GM19452 (cell line): ENCODE measurements at regions not wholly inside any gene's neighbourhood (a gene's known extent, or its start where the extent isn't known, plus 50 kb on each side); places are given as distances from the start of the nearest gene placed in this dataset.
"Not testable (repeated sequence)": the region's sequence is repeated elsewhere in the genome, so short reads cannot be mapped to it uniquely, and the experiment has no call there.

Experiments used
- ATAC-seq: cut with Tn5 transposase; IDR thresholded peaks from one replicate; pipeline ENCODE4 v1.9.1; 2021; ENCODE audit not compliant: unreplicated experiment

DNA sequence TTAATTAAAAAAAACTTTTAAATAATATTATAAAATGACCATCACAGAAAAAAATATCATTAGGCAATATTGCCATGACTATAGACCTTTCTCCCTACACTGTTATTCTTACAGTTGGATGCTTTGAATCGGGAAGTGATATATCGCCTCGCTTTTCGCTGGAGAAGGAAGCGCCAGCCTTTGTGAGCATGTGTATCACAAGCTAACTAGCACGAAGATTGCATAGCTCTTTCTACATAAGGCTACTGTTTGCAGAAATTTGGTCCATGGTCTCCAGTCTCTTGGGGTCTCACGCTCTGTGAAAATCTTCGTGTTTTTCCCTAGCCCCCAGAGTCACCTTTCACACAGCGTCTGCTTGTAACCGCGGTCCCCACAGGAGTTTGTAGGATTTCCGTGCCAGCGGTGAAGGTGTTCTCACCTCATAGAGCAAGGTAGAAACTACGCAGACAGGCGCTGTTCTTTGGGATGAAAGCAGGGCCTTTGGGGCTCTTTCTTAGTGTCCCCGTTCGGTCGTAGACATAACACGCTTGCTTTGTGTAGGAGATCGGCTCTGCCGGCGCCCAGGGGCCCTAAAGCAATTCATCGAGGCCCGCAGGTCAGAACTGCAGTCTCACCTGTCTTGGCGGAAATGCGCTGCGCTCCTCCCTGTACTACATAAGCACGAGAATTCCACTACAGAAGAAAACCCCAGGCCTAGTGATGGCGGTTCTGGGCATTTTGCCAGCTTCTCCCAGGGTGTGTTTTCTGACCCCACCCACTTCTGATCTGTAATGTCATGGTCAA lies 214.5 kb upstream of the NOTCH2NLA start:
- not testable (repeated sequence) for ATAC-seq

DNA sequence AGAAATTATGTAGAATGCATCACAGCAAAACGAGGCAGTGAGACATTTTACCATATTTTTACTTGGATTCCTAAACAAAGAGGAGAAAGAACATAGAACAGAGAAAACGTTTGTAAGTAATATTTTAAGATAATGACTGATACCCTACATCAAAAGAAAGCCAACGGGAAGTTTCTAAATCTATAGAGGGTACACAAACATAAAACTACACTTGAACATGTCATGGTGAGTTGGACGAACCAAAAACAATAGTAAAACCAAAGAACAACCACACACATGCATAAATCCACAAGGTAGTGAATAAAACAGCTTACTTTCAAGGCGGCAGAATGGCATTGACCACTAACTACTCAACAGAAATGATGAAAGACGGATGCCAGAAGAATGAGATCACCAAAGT lies 209.7 kb upstream of the NOTCH2NLA start:
- ATAC-seq = not testable (repeated sequence)

DNA sequence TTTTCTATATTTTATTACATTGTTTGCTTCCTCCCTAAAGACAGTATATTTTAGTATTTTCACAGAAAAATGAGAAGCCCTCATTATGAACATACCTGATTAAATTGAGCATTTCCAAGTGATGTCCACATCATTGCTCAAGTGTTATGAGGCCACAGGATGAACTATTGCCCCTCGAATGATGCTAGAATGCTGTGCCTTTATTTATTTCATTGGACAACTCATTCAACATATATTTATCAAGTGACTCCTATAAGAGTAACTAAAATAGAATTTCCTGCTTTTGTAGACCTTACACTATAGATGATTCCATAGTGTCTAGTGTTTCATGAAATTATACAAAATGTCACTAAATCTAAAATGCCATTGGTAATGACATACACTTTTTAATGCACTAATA lies 187.8 kb upstream of the NOTCH2NLA start:
- ATAC-seq = not testable (repeated sequence)

DNA sequence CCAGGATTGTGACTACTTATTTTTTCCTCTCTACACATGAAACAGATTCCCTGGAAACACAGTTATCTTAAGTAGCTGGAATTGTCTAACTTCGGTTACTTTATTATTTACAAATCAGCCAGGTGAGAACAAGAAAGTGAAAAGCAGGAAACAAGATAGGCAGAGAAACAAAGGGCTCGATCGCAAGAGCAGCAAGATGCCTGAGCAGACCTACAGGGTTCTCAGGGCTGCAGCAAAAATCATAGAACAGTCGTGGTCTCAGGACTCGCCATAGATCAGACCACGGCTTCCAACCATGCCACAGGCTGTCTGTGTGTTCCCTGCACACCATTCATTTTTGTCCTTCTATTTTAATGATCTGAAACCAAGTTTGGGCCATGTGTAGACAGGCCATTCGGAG lies 186.2 kb upstream of the NOTCH2NLA start:
- not testable (repeated sequence) for ATAC-seq

DNA sequence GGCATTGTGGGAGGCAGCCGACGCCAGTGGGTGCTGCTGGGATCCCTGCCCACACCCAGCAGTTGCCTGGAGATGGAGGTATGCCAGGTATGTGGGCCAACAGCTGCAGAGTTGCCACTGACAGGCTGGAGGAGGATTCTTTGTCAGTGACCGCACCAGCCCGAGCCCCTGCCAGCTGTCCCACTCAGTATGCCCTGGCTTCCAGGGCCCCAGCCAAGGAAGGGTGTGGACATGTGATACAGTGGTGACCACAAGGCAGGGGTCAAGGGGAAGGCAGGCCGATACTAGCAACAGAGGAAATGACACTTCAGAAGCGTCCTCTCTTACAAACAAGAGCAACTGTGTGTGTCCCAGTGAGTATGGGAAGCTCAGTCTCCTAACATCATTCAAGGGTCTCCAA lies 185.1 kb upstream of the NOTCH2NLA start:
- not testable (repeated sequence) for ATAC-seq

DNA sequence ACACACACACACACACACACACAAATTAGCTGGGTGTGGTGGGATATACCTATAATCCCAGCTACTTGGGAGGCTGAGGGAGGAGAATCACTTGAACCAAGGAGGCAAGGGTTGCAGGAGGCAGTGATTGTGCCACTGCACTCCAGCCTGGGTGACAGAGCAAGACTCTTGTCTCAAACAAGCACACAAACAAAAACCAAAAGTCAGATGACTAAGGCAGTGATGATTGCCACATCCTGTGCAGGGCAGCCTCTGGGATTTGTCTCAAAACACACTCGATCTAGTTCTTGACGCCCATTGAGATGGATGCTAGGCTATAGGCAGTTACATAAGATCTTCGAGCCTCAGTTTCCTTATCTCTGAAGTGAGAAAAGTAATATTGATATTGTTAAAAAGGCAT lies 183.1 kb upstream of the NOTCH2NLA start:
- not testable (repeated sequence) for ATAC-seq

DNA sequence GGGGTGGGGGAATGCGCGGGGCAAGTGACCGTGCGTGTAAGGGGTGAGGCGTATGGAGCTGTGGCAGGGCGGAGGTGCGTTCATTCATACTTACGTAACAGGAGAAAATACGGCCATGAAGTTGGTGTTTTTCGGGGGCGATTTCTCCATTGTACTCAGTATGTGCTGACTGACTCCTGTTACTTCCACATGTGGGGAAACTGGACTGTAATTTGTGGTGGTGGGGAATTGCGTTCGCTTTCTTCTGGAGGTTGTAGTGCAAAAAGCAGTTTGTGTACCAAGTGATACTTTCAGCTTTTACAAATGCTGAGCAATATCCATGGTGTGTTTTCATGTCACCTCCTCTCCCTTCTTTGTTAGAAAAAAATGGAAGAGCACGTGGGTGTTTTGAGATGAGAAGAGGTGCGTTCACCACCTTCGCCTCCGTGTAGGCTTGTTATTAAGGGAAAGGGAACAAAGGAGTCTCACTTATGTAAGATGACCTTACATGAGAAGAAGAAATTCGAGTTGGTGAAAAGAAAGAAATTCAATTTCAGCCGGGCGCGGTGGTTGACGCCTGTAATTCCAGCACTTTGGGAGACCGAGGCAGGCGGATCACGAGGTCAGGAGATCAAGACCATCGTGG lies 181.1 kb upstream of the NOTCH2NLA start:
- not testable (repeated sequence) for ATAC-seq

DNA sequence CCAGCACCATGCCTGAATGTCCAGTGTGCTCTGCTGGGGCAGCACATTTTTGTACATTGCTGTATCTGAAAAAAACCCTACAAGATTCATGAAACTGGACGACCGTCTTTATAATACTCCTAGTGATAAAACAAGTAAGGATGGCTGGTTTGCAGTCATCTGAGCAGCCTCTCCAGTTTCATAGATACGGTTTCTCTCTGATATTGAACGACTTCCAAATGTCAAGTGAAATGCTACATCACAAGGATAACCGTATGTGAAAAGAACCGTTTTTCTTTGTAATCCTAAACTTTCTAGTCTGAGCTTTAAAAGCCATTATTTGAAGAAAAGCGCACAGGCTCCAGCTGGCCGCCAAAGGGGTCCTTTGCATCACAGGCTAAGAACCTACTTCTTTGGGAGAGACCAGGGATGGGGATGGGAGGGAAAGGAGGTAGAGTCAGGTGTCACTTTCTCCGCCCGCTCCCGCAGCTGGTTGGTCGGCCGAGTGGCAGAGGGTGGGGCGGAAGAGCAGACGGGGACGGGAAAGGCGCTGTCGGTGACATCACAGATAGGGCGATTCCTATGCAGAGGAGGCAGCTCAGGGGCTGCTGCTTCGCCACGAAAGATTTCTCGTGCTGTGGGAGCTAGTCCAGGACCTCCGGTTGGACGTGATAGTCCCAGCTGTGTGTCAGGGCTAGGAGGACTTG lies 180.4 kb upstream of the NOTCH2NLA start:
- ATAC-seq = not testable (repeated sequence)

DNA sequence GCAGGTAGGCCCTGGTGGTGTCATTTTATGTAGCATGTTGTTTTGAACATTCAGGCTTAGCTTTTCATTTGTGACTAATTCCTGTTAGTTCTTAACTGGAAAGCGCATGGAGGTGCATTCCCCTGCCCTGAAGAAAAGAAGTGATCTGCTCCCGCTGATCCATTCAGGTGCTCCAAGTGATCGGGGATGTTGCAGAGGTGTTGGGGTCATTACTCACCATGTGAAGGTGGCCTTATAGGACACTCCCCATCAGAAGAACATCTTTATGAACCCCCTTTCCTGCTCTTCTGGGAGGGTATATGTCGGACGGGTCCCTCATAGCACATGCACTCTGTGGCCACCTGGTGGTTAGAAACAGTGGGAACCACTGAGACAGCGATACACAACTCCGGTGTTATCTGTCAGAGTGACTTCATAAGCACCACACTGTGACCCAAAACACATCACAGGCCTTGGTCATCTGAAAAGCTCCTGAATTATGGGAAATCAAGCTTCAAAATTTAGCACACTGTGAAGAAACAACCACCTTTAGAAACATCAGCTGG lies 172.5 kb upstream of the NOTCH2NLA start:
- not testable (repeated sequence) for ATAC-seq

DNA sequence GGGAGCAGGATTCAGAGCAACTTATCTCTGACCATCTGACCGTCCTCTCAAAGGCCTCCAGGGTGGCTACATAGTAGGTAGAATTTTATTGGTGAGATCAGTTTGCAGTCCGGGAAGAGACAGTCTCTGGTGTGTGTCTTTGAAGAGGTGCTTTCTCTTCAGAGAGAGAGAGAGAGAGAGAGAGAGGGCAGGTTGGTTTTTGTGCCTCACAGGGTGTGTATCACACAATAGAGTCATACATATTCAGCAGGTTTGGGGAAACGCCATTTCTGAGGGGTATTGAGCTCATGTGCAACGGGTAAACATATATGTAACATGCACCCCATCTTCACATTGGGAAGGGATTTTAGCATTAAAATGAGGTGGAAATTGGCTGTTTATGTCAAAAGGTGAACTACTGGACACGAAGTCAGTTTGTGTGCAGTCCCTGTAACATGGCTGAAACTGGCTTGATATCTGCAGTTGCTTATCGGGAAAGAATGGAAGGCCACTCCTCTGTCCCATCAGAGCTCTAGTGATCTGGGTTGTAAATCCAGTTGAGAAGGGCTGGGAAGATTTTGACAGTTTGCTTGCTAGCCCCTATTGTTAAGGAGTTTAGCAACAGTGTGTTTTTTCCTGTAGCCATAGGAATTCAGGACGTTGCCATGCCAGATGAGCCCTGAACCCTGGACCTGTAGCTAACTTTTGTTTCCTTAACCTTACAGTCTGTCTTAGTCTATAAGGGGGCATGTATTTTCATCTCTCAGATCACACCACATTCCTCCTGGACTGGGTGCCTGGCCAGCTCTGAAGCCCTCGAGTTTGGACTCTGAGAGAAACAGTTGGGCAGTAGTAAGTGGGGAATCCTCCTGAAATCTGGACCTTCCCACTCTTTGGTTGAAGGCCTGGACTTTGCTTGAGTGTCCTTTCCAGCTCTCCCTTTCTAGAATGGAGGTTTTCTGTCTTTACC lies 171.6 kb upstream of the NOTCH2NLA start:
- not testable (repeated sequence) for ATAC-seq

DNA sequence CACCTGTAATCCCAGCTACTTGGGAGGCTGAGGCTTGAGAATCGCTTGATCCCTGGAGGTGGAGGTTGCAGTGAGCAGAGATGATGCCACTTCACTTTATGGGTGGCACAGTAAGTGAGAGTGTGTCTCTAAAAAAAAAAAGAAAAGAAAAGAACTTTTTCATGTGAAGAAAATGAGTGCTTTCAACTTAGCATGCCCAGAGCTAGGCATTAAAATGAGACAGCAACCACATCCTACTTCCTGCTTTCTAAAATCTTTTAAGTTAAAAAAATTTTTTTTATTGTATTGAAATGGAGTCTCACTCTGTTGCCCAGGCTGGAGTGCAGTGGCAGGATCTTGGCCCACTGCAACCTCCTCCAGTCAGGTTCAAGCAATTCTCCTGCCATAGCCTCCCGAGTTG lies 170.4 kb upstream of the NOTCH2NLA start:
- not testable (repeated sequence) for ATAC-seq

DNA sequence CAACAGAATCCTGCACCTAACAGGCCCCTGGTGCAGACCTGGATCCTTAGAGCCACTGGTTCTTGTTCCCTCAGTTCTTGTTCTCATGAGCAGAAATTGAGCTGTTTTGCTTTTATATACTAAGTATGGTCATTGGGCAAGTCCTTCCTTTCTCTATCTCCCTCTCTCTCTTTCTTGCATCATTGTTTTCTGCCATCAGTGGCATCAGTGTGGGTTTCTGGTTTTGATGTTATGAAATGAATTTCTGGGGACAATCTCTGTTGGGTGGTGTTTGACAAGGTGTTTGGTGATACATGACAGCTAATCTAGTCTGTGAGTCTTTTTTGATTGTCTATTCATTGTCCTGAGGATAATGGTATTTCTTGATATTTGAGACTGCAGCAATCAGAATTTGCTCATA lies 168.0 kb upstream of the NOTCH2NLA start:
- not testable (repeated sequence) for ATAC-seq

DNA sequence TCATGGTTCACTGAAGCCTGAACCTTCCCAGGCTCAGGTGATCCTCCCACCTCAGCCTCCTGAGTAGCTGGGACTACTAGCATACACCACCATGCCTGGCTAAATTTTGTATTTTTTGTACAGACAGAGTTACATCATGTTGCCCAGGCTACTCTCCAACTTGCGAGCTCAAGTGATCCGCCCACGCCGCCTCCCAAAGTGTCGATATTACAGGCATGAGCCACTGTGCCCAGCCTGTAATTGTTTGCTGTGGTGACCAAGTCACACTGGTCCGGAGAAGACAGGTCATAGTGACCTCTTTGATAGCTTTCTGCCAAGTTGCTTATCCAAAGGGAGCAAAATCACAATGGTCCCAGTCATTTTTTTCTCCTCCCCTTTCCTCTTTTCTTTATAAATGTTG lies 167.4 kb upstream of the NOTCH2NLA start:
- not testable (repeated sequence) for ATAC-seq

DNA sequence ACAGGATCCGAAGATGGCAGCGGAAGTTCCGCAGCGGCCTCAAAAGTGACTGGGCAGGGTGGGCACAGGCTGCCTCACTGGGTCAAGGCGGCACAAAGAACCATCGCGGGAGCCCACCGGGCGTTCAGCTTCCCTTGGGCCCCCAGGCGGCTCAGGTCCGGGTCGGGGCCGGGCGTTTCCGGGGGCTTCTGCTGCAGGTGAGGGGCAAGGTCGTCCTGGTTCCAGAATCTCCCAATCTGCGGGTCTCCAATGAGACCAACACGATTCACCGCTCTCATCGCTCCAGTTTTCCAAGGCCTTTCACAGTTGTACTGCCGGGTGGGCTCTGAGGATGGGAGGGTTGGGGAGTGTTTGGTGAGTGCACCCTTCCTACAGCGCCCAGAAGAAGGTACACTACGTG lies 165.0 kb upstream of the NOTCH2NLA start:
- ATAC-seq = not testable (repeated sequence)

DNA sequence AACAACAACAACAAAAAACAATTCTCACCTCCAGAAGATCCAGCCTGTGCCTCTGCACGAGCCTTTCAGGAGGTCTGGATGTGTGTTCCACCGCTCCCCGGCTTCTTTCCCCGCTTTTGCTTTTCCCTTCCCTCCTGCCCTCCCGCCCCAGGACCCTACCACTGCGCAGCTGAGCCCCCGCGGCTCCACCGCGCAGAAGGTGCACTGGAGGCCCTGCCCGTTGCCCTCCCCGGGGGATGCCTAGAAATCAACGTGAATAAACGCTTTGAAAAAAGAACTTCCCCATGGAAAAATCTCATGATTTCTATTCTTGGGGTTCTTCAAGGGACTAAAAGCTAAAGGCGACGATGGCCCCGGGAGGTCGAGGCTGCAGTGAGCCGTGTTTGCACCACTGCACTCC lies 164.3 kb upstream of the NOTCH2NLA start:
- ATAC-seq = not testable (repeated sequence)

DNA sequence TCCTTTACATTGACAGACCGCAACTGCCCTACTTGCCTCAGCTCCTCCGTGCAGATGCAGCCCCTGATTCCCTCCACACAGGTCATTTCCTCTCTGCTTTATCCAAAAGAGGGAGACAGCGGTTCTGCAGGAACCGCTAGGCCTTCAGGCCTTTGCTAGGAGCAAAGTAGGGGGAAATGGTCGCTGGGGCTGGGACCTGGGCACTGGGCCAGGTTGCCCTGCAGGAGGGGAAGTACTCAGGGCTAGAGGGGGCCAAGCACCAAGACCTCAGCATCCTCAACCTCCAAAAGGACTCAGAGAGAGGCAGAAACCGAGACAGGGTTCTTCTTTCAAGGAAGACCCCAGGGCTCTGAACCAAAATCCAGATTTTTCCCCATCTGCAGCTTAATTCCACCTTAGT lies 160.4 kb upstream of the NOTCH2NLA start:
- not testable (repeated sequence) for ATAC-seq

DNA sequence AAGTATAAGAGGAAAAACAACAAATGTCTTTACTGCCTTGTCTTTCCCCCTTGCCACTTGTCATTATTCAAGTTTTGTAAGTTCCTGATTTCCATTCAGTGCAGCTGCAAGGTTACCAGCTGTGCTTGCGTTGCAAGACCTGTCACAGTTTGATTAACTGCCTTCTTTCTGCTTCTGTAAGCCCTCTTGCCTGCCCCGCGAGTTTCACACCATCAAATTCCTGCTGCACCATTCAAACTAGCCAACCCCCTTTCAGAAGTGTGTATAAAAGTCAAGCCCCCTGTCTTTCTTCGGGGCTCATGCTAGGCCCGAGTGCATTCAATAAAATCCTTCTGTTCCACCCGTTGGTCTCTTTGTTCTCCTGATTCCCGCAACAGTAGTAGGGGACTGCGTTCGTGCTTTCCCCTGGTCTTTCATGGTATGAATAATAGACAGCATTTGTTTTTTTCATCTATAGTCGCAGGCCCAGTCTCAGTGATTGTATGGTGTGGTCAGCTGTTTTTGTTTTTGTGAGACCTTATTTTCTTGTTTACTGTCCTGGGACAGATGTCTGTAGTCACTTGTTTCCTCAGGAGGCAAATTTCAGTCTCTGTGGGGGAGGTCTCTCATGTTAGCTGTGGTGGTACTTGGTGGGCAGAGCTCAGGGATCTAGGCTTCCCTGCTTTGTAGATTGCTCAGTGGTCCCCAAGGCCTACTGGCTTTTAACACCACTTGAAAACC lies 159.1 kb upstream of the NOTCH2NLA start:
- ATAC-seq = not testable (repeated sequence)

DNA sequence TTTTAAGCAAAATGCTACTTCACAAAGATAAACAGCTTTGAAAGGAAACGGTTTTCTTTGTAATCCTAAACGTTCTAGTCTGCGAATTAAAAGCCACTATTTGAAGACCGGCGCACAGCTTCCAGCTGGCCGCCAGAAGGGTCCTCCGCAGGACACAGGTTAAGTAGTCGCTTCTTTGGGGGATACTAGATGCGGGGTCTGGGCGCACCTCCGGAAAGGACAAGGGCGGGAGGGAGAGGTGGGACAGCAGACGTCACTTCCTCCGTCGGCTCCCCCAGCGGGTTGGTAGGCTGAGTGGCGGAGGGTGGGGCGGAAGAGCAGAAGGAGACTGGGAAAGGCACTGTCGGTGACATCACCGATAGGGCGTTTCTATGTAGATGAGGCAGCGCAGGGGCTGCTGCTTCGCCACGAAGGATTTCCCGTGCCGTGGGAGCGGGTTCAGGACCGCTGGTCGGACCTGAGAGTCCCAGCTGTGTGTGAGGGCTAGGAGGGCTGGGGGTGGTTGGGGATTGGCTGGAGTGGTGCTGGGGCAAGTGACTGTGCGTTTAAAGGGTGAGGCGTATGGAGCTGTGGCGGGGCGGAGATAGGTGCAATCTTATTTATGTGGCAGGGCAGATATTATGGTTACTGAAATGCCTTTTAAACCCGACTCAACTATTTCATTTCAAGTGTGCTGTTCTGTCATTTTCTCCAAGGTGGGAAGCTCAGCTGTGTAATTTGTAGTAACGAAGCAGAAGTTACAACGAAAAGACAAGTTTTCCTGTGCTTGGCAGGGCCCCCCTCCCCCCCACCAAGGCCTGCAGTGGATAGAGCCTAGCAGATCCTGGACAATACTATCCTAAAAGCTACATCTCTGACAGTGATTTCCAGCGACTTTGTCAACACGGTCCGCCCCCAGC lies 158.3 kb upstream of the NOTCH2NLA start:
- ATAC-seq = peak; percentile 78

DNA sequence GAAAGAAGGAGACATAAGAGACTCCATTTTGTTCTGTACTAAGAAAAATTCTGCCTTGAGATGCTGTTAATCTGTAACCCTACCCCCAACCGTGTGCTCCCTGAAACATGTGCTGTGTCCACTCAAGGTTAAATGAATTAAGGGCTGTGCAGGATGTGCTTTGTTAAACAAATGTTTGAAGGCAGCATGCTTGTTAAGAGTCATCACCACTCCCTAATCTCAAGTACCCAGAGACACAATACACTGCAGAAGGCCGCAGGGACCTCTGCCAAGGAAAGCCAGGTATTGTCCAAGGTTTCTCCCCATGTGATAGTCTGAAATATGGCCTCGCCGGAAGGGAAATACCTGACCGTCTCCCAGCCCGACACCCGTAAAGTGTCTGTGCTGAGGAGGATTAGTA lies 152.4 kb upstream of the NOTCH2NLA start:
- ATAC-seq = not testable (repeated sequence)
